ENCODE measurements at regions not wholly inside any gene's neighbourhood (a gene's known extent, or its start where the extent isn't known, plus 50 kb on each side); places are given as distances from the start of the nearest gene placed in this dataset.

- TF ChIP-seq EZH2 (IDR thresholded peaks at IDR 0.05), result no peak
- no peak for TF ChIP-seq POLR2AphosphoS5 (IDR thresholded peaks at IDR 0.05; ENCODE audit: borderline replicate concordance, low read depth, low read length)
- TF ChIP-seq FOXP2 (optimal IDR thresholded peaks at IDR 0.05; ENCODE audit: control extremely low read depth, extremely low read length, insufficient read depth), result no peak
These were observed 236.2 kb downstream of the TBX18 start for GRCh38 chr6:84528201-84528600.

All from SK-N-MC (cell line).